Panc1 (cell line): ENCODE measurements at regions not wholly inside any gene's neighbourhood (a gene's known extent, or its start where the extent isn't known, plus 50 kb on each side); places are given as distances from the start of the nearest gene placed in this dataset.

ENCODE experiments used
- CTCF ChIP-seq: fragments of 450-650 bp; IDR thresholded peaks from 2 replicates; pipeline ENCODE4 v1.5.1; 2017; ENCODE audit warnings: mild to moderate bottlenecking
- POLR2AphosphoS5 ChIP-seq: IDR thresholded peaks from 2 replicates; pipeline ENCODE4 v1.6.1; 2012; ENCODE audit warnings: mild to moderate bottlenecking, low read depth, low read length, moderate library complexity

GRCh38 chr4:13778367-13778766 is 150.8 kb upstream of the BOD1L1 start:
- TF ChIP-seq POLR2AphosphoS5, result no peak
- TF ChIP-seq CTCF, result no peak
